ENCODE measurements at regions not wholly inside any gene's neighbourhood (a gene's known extent, or its start where the extent isn't known, plus 50 kb on each side); places are given as distances from the start of the nearest gene placed in this dataset.

DNA sequence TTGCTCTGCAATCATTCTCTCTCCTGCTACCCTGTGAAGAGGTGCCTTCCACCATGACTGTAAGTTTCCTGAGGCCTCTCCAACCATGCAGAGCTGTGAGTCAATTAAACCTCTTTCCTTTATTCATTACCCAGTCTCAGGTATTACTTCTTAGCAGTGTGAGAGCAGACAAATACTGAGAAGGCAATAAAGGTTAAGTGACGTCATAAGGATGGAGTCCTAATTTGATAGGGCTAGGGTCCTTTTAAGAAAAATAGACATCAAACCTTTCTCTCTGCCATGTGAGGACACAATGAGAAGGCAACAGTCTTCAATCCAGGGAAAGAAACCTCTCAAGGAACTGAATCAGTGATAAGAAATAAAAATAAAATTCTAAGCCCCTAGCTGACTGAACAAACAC is 1262.7 kb downstream of the FAM133A start:
- TF ChIP-seq, protein P1, sequence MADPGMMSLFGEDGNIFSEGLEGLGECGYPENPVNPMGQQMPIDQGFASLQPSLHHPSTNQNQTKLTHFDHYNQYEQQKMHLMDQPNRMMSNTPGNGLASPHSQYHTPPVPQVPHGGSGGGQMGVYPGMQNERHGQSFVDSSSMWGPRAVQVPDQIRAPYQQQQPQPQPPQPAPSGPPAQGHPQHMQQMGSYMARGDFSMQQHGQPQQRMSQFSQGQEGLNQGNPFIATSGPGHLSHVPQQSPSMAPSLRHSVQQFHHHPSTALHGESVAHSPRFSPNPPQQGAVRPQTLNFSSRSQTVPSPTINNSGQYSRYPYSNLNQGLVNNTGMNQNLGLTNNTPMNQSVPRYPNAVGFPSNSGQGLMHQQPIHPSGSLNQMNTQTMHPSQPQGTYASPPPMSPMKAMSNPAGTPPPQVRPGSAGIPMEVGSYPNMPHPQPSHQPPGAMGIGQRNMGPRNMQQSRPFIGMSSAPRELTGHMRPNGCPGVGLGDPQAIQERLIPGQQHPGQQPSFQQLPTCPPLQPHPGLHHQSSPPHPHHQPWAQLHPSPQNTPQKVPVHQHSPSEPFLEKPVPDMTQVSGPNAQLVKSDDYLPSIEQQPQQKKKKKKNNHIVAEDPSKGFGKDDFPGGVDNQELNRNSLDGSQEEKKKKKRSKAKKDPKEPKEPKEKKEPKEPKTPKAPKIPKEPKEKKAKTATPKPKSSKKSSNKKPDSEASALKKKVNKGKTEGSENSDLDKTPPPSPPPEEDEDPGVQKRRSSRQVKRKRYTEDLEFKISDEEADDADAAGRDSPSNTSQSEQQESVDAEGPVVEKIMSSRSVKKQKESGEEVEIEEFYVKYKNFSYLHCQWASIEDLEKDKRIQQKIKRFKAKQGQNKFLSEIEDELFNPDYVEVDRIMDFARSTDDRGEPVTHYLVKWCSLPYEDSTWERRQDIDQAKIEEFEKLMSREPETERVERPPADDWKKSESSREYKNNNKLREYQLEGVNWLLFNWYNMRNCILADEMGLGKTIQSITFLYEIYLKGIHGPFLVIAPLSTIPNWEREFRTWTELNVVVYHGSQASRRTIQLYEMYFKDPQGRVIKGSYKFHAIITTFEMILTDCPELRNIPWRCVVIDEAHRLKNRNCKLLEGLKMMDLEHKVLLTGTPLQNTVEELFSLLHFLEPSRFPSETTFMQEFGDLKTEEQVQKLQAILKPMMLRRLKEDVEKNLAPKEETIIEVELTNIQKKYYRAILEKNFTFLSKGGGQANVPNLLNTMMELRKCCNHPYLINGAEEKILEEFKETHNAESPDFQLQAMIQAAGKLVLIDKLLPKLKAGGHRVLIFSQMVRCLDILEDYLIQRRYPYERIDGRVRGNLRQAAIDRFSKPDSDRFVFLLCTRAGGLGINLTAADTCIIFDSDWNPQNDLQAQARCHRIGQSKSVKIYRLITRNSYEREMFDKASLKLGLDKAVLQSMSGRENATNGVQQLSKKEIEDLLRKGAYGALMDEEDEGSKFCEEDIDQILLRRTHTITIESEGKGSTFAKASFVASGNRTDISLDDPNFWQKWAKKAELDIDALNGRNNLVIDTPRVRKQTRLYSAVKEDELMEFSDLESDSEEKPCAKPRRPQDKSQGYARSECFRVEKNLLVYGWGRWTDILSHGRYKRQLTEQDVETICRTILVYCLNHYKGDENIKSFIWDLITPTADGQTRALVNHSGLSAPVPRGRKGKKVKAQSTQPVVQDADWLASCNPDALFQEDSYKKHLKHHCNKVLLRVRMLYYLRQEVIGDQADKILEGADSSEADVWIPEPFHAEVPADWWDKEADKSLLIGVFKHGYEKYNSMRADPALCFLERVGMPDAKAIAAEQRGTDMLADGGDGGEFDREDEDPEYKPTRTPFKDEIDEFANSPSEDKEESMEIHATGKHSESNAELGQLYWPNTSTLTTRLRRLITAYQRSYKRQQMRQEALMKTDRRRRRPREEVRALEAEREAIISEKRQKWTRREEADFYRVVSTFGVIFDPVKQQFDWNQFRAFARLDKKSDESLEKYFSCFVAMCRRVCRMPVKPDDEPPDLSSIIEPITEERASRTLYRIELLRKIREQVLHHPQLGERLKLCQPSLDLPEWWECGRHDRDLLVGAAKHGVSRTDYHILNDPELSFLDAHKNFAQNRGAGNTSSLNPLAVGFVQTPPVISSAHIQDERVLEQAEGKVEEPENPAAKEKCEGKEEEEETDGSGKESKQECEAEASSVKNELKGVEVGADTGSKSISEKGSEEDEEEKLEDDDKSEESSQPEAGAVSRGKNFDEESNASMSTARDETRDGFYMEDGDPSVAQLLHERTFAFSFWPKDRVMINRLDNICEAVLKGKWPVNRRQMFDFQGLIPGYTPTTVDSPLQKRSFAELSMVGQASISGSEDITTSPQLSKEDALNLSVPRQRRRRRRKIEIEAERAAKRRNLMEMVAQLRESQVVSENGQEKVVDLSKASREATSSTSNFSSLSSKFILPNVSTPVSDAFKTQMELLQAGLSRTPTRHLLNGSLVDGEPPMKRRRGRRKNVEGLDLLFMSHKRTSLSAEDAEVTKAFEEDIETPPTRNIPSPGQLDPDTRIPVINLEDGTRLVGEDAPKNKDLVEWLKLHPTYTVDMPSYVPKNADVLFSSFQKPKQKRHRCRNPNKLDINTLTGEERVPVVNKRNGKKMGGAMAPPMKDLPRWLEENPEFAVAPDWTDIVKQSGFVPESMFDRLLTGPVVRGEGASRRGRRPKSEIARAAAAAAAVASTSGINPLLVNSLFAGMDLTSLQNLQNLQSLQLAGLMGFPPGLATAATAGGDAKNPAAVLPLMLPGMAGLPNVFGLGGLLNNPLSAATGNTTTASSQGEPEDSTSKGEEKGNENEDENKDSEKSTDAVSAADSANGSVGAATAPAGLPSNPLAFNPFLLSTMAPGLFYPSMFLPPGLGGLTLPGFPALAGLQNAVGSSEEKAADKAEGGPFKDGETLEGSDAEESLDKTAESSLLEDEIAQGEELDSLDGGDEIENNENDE (IDR thresholded peaks at IDR 0.05; ENCODE audit: insufficient replicate concordance, low read length): no peak
- TF ChIP-seq EGR1 (IDR thresholded peaks at IDR 0.05; ENCODE audit: borderline replicate concordance, low read depth, low read length): no peak
- no peak for TF ChIP-seq POLR2A (IDR thresholded peaks at IDR 0.05; ENCODE audit: control extremely low read depth in 1 of 2, low read depth in 2 of 2, low read length in 2 of 2)
- TF ChIP-seq PHF8 (conservative IDR thresholded peaks at IDR 0.05; ENCODE audit: low read depth, low read length): no peak
- no peak for TF ChIP-seq POLR2AphosphoS5 (IDR thresholded peaks at IDR 0.05; ENCODE audit: low read depth, low read length)
- TF ChIP-seq, protein P2, sequence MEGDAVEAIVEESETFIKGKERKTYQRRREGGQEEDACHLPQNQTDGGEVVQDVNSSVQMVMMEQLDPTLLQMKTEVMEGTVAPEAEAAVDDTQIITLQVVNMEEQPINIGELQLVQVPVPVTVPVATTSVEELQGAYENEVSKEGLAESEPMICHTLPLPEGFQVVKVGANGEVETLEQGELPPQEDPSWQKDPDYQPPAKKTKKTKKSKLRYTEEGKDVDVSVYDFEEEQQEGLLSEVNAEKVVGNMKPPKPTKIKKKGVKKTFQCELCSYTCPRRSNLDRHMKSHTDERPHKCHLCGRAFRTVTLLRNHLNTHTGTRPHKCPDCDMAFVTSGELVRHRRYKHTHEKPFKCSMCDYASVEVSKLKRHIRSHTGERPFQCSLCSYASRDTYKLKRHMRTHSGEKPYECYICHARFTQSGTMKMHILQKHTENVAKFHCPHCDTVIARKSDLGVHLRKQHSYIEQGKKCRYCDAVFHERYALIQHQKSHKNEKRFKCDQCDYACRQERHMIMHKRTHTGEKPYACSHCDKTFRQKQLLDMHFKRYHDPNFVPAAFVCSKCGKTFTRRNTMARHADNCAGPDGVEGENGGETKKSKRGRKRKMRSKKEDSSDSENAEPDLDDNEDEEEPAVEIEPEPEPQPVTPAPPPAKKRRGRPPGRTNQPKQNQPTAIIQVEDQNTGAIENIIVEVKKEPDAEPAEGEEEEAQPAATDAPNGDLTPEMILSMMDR (IDR thresholded peaks at IDR 0.05; ENCODE audit: control extremely low read depth in 1 of 3, insufficient read depth in 1 of 3, low read depth in 1 of 3, low read length in 3 of 3): no peak
- no peak for TF ChIP-seq CREB1 (IDR thresholded peaks at IDR 0.05)
- TF ChIP-seq SP1 (IDR thresholded peaks at IDR 0.05; ENCODE audit: low read depth, low read length): no peak
- no peak for TF ChIP-seq NRF1 (IDR thresholded peaks at IDR 0.05; ENCODE audit: low read depth, low read length)
- no peak for TF ChIP-seq ZNF274 (IDR thresholded peaks at IDR 0.05; ENCODE audit: borderline replicate concordance, extremely low read depth, low read length)
- no peak for TF ChIP-seq TAF1 (IDR thresholded peaks at IDR 0.05; ENCODE audit: low read depth, low read length)
- TF ChIP-seq, protein P3, sequence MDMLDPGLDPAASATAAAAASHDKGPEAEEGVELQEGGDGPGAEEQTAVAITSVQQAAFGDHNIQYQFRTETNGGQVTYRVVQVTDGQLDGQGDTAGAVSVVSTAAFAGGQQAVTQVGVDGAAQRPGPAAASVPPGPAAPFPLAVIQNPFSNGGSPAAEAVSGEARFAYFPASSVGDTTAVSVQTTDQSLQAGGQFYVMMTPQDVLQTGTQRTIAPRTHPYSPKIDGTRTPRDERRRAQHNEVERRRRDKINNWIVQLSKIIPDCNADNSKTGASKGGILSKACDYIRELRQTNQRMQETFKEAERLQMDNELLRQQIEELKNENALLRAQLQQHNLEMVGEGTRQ (IDR thresholded peaks at IDR 0.05; ENCODE audit: low read length): no peak
- no peak for TF ChIP-seq JUN (IDR thresholded peaks at IDR 0.05; ENCODE audit: low read depth, low read length)

Measured in H1 (cell line).